Panc1 (cell line): ENCODE measurements at regions not wholly inside any gene's neighbourhood (a gene's known extent, or its start where the extent isn't known, plus 50 kb on each side); places are given as distances from the start of the nearest gene placed in this dataset.
"Not testable (repeated sequence)": the region's sequence is repeated elsewhere in the genome, so short reads cannot be mapped to it uniquely, and the experiment has no call there.

Source experiments
- ATAC-seq: fragments of 200-7000 bp; cut with Tn5 transposase; 2 replicates; pipeline ENCODE4 v1.9.1; 2020; ENCODE audit warnings: mild to moderate bottlenecking, moderate library complexity
- BruUV-seq: library from RNA; stranded (reverse); fragments of 400-500 nt; replicated peaks from 2 replicates; lab custom pipeline; 2021; lab: Mats Ljungman, UMichigan
- CTCF ChIA-PET: fragments of 300-600 bp; sonication (Branson Sonifier 250); formaldehyde crosslinking; loops from one replicate; lab custom pipeline; 2022; ENCODE audit warnings: antibody characterized with exemption; lab: Charles Lee
- POLR2A ChIA-PET: fragments of 300-600 bp; sonication (Branson Sonifier 250); formaldehyde crosslinking; loops from one replicate; lab custom pipeline; 2022; ENCODE audit warnings: antibody characterized with exemption; lab: Charles Lee
- DNase-seq: peaks from one replicate; pipeline ENCODE4 v3.0.0-alpha.2; 2010; ENCODE audit warnings: low read depth, low spot score
- H3K27ac ChIP-seq: 2 replicates; pipeline ENCODE4 v1.5.1; 2011; ENCODE audit warnings: mild to moderate bottlenecking, low read length, inconsistent platforms
- H3K27me3 ChIP-seq: fragments of 200-500 bp; sonication (Bioruptor generic); 2 replicates; pipeline ENCODE4 v1.6.0; 2014; ENCODE audit warnings: low read length, inconsistent platforms; ENCODE audit not compliant: control insufficient read depth, insufficient read depth
- H3K36me3 ChIP-seq: fragments of 200-500 bp; sonication (Bioruptor generic); 2 replicates; pipeline ENCODE4 v1.5.1; 2014; ENCODE audit warnings: inconsistent platforms, mild to moderate bottlenecking, low read length, moderate library complexity; ENCODE audit not compliant: control insufficient read depth, insufficient read depth
- H3K4me1 ChIP-seq: 2 replicates; pipeline ENCODE4 v1.5.1; 2011; ENCODE audit warnings: inconsistent platforms, mild to moderate bottlenecking, low read length, moderate library complexity; ENCODE audit not compliant: control insufficient read depth, insufficient read depth
- H3K4me3 ChIP-seq, 2 experiments: 2 replicates each; pipeline ENCODE4 v1.5.1; 2011 to 2012; ENCODE audit warnings: low read depth in 2 of 2, low read length in 2 of 2, mild to moderate bottlenecking in 2 of 2, inconsistent platforms in 1 of 2, moderate library complexity in 1 of 2
- H3K9me3 ChIP-seq: fragments of 200-500 bp; sonication (Bioruptor generic); 2 replicates; pipeline ENCODE4 v1.5.1; 2014; ENCODE audit warnings: low read depth, mild to moderate bottlenecking, inconsistent platforms, low read length, moderate library complexity; ENCODE audit not compliant: control insufficient read depth, insufficient read depth
- CTCF ChIP-seq: fragments of 450-650 bp; IDR thresholded peaks from 2 replicates; pipeline ENCODE4 v1.5.1; 2017; ENCODE audit warnings: mild to moderate bottlenecking
- POLR2AphosphoS5 ChIP-seq: IDR thresholded peaks from 2 replicates; pipeline ENCODE4 v1.6.1; 2012; ENCODE audit warnings: mild to moderate bottlenecking, low read depth, low read length, moderate library complexity
- SIN3A ChIP-seq: IDR thresholded peaks from 2 replicates; pipeline ENCODE4 v1.6.1; 2012; ENCODE audit warnings: low read depth, mild to moderate bottlenecking, low read length, moderate library complexity, borderline replicate concordance; ENCODE audit not compliant: insufficient read depth
- TCF7L2 ChIP-seq: IDR thresholded peaks from 2 replicates; pipeline ENCODE4 v1.6.1; 2011; ENCODE audit warnings: mild to moderate bottlenecking, low read depth, low read length, inconsistent platforms
- in situ Hi-C: cut with HindIII; loops from 2 replicates; pipeline ENCODE4 v1.10.0; 2016; ENCODE audit warnings: low sequenced_read_pairs, low pct_unique_long_range_greater_than_20kb
- intact Hi-C: fragments of 100-400 bp; cut with micrococcal nuclease; formaldehyde crosslinking; loops from one replicate; pipeline ENCODE4 v1.10.0; 2022; ENCODE audit not compliant: unreplicated experiment
- TF ChIP-seq, protein P1 (sequence below), 2 experiments: IDR thresholded peaks; 2 replicates each; pipeline ENCODE4 v1.6.1; 2011 to 2012; ENCODE audit warnings: low read depth in 2 of 2, control low read depth in 1 of 2, low read length in 1 of 2, mild to moderate bottlenecking in 1 of 2, moderate library complexity in 1 of 2; ENCODE audit not compliant: insufficient read depth in 1 of 2

DNA sequence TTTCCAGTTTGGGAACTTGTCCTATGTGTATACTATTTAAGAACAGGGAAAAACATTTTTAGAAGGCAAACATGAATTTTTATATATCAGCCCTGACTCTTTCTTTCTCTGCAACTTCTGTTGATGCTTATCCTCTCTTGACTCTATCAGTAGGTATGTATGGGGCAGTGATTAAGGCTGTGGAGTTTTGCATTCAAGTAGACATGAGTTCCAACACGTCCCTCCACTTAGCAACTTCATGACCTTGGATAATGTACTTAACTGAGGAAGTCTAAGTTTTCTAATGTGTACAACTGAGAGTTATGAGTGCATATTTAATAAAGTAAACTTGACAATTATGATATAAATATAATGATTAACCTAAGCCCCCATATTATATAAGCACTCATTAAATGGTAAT, 414.6 kb downstream of the TDRD3 start:
- in situ Hi-C loops (no loop called here), intact Hi-C loops (no loop called here)
- BruUV-seq, result no TSS peak
- Histone ChIP-seq H3K4me1 (no peaks in the 10 kb centered on the region), H3K27me3 (no peaks in the 10 kb centered on the region), H3K27ac (no peak overlapping the region), H3K4me3 (no peak overlapping the region), H3K9me3 (no peaks in the 10 kb centered on the region), H3K36me3 (no peaks in the 10 kb centered on the region)
- ChIA-PET CTCF (no interaction called here), POLR2A (no interaction called here)
- DNase-seq (no peak), ATAC-seq (no peak)
- no peak for TF ChIP-seq POLR2AphosphoS5
- no peak for TF ChIP-seq SIN3A
- TF ChIP-seq TCF7L2, result no peak
- TF ChIP-seq, protein P1, sequence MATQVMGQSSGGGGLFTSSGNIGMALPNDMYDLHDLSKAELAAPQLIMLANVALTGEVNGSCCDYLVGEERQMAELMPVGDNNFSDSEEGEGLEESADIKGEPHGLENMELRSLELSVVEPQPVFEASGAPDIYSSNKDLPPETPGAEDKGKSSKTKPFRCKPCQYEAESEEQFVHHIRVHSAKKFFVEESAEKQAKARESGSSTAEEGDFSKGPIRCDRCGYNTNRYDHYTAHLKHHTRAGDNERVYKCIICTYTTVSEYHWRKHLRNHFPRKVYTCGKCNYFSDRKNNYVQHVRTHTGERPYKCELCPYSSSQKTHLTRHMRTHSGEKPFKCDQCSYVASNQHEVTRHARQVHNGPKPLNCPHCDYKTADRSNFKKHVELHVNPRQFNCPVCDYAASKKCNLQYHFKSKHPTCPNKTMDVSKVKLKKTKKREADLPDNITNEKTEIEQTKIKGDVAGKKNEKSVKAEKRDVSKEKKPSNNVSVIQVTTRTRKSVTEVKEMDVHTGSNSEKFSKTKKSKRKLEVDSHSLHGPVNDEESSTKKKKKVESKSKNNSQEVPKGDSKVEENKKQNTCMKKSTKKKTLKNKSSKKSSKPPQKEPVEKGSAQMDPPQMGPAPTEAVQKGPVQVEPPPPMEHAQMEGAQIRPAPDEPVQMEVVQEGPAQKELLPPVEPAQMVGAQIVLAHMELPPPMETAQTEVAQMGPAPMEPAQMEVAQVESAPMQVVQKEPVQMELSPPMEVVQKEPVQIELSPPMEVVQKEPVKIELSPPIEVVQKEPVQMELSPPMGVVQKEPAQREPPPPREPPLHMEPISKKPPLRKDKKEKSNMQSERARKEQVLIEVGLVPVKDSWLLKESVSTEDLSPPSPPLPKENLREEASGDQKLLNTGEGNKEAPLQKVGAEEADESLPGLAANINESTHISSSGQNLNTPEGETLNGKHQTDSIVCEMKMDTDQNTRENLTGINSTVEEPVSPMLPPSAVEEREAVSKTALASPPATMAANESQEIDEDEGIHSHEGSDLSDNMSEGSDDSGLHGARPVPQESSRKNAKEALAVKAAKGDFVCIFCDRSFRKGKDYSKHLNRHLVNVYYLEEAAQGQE (IDR thresholded peaks at IDR 0.05; ENCODE audit: insufficient read depth in 1 of 2, low read depth in 2 of 2, low read length in 1 of 2), result no peak
- no peak for TF ChIP-seq CTCF

DNA sequence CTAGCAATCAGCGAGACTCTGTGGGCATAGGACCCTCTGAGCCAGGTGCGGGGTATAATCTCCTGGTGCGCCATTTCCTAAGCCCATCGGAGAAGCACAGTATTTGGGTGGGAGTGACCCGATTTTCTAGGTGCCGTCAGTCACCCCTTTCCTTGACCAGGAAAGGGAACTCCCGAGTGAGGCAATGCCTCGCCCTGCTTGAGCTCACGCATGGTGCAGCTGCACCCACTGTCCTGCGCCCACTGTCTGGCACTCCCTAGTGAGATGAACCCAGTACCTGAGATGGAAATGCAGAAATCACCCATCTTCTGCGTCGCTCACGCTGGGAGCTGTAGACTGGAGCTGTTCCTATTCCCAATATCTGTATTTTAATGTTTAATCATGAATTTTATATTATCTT, 408.6 kb downstream of the TDRD3 start:
- CTCF ChIA-PET, BruUV-seq: not testable (repeated sequence)

GRCh38 chr13:60798503-60798902, 401.5 kb downstream of the TDRD3 start:
- Histone ChIP-seq H3K4me1 (no peaks in the 10 kb centered on the region), H3K36me3 (no peaks in the 10 kb centered on the region), H3K9me3 (no peaks in the 10 kb centered on the region), H3K4me3 (no peak overlapping the region), H3K27ac (no peak overlapping the region), H3K27me3 (no peaks in the 10 kb centered on the region)
- DNase-seq (no peak), ATAC-seq (no peak)
- intact Hi-C loops, result no loop called here
- TF ChIP-seq TCF7L2 (no peak), SIN3A (no peak), CTCF (no peak), POLR2AphosphoS5 (no peak)
- TF ChIP-seq, protein P1 (IDR thresholded peaks at IDR 0.05; ENCODE audit: insufficient read depth in 1 of 2, low read depth in 2 of 2, low read length in 1 of 2), result no peak
- in situ Hi-C loops, result no loop called here
- CTCF ChIA-PET, result no interaction called here
- POLR2A ChIA-PET, result no interaction called here
- no TSS peak for BruUV-seq

More for the DNA sequence above, 408.6 kb downstream of the TDRD3 start:
- POLR2A ChIA-PET, H3K4me1 ChIP-seq, H3K9me3 ChIP-seq, H3K27me3 ChIP-seq, H3K27ac ChIP-seq, H3K36me3 ChIP-seq, H3K4me3 ChIP-seq, DNase-seq, ATAC-seq, in situ Hi-C loops, intact Hi-C loops: not testable (repeated sequence)
